HG02870 (cell line): ENCODE measurements at regions not wholly inside any gene's neighbourhood (a gene's known extent, or its start where the extent isn't known, plus 50 kb on each side); places are given as distances from the start of the nearest gene placed in this dataset.

Source experiments
- ATAC-seq: cut with Tn5 transposase; IDR thresholded peaks from one replicate; pipeline ENCODE4 v1.9.1; 2021; ENCODE audit warnings: mild to moderate bottlenecking, moderate library complexity; ENCODE audit not compliant: unreplicated experiment

DNA sequence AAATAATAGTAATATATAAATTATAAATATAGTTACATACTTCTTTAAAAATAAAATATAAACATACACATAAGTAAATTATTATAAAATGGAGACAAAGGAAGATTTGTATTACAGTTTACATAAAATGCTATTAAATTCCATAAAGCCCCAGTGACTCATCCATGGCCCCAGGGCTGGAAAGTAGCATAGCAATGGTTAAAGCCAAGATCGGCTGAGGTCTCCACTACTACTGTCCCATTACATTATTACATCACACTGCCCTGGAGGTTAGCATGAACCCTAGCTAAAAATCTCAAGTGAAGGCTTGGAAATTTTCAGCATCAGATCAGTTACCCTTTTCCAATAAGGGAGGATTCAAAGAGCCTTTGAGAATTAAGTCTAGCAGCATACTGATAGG lies 936.2 kb downstream of the DSC3 start:
- ATAC-seq: no peak

DNA sequence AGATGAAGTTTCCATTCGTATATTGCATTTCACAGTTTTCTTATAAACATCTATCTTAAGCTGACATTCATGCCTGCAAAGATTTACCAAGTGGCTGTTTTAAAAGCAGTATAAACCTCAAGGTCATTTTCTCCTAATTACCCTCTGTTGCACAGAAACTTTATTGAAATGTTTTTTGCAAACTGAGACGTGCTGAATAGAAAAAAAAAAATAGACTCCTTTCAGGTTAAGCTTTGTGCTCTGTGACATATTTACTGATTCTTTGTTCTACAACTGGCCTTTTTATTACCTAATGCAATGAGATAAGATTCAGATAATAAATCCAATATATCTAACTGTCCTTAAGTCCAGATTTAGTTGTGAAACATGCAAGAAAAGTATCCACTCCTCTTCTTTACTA lies 938.7 kb downstream of the DSC3 start:
- no peak for ATAC-seq

DNA sequence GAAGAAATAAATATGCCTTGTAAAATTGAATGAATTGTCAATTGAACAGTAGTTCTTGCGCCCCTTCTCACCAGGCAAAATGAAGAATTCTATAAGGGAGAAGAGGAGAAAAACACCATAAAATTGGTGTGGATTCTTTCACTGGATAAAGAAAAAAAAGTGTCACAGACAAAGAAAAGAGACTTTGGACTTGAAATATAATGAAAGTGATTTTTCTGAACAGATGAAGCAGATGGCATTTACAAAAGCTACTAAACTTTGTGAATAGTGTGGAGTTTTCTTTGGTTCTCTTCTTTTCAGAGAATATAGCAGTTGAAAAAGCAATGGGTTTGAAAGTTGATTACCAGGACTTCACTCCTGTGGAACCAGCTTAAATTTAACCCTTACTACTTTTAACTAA lies 945.7 kb downstream of the DSC3 start:
- no peak for ATAC-seq

DNA sequence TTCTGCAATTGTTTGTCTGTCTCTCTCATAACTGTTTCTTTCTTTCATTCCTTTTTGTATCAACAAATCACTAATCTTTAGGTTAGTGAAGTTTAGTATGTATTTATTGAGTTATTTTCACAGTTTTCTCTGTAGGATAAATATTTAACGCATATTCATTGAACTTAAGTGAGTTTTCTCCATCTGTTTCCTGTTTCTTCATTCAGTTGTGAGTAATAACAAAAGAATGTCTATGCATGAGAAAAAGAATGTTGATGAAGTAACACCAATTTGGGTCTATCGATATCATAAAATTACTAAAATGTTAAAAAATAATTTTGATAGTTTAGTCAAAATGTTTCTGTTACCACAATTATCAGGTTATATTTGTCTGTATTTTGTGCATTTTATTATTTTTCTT lies 948.0 kb downstream of the DSC3 start:
- ATAC-seq: no peak

DNA sequence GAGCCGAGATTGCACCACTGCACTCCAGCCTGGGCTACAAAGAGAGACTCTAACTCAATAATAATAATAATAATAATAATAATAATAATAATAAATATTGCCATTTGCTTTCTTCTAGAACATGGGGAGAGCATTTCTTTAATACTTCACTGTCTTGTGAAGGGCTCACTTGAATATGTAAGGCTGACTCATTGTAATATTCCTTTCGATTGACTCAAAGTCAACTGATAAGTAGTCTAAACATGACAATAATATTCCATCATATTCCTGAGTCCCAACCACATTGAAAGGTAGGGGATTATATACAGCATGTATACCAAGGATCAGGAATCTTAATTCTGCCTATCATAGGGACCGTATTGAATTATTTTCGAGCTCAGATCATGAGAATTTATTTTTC lies 949.2 kb downstream of the DSC3 start:
- ATAC-seq: no peak

DNA sequence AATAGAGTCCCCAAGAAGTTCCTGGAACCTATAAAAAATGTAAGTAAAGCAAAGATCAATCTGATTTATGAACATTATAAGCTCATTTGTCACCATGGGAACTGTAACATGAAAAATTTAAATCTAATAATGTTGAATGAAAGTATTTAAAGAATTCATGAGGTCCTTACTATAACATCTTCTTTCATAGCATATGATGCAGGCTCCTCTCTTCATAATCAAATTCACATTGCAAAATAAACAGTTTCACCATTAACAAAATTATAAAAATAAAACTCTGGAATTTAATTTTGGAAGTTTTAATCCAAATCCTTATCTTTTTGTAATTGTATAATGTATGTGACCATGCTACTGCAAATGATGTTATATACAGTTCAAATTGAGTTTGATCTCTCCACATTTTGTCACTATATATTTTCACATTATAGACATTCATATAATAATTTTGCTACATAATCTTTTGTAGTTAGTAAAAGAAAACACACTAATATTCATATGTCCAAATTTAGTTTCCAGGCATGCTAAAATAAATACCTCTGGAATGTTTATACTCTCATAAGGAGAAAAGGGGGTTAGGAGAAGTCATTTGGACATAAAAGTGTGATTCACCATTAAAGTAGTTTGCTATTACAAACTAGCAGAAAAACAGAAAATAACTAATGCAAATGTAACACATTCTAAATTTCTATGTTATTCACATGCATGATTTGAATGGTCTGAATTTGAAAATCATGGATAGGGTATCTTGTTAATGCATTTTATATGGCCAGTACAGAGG lies 954.1 kb downstream of the DSC3 start:
- no peak for ATAC-seq

DNA sequence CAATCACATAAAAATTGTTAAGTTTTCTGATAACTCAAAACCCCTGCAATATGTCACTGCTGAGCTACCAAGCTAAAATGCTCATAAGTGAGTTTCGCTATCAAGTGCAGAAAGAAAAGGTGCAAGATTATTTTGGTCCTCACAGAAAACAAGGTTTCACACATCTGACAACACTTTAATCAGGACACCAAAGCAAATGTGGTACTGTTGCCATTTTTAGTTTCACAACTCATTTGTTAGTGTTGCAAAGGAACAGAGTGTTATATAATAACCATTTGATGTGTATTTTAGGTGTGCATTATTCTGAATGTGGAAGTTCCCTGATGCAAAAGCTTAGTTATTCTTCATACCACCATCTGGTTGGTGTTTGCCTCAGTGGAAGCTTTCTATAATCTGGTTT lies 956.2 kb downstream of the DSC3 start:
- no peak for ATAC-seq

DNA sequence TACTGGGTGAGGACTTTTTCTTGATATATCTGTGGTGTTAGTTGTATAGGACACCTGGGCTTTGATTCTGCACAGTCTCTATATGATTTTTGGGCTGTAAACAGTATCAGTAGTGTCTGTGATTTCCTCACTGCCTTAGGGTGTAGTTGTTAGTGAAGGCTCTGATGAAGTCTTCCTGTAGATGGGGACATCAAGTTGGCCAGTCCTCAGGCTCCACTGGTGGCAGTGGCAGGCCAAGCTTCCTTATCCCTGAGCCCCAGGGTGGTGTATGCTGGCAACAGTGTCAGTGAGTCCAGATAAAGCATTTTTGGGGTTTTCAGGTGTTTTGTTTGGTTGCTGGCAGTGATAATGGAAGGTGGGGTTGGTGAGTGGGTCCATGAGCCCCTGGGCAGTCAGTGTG lies 961.4 kb downstream of the DSC3 start:
- no peak for ATAC-seq

DNA sequence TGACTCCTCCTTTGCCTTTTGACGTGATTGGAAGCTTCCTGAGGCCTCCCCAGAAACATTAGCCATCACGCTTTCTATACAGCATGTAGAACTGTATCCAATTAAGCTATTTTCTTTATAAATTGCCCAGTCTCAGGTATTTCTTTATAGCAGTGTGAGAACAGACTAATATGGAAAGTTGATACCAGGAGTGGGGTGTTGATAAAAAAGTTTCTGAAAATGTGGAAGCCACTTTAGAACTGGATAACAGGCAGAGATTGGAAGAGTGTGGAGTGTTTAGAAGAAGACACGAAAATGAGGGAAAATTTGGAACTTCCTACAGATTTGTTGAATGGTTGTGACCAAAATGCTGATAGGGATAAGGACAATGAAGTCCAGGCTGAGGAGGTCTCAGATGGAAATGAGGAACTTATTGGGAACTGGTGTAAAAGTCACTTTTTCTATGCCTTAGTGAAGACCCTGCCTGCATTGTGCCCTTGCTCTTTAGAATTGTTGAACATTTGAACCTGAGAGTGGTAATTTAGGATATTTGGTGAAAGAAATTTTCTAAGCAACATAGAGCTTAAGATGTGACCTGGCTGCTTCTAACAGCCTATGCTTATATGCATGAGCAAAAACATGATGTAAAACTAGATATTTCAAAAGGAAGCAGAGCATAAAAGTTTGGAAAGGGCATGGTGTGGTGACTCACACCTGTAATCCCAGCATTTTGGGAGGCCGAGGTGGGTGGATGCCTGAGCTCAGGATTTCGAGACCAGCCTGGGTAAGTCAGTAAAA lies 969.7 kb downstream of the DSC3 start:
- no peak for ATAC-seq

DNA sequence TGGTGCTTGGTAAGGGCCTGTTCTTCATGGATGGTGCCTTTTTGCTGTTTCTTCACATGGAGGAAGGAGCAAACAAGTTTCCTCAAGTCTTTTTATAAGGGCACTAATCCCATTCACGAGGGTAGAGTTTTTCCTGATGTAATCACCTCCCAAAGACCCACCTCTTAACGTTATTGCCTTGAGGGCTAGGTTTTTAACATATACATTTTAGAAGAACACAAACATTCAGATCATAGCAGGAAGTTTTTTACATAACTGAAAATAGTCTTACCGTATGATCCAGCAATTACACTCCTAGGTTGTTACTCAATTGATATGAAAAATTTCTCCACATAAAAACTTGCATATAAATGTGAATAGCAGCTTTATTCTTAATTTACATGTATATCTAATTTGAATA lies 976.3 kb downstream of the DSC3 start:
- no peak for ATAC-seq

DNA sequence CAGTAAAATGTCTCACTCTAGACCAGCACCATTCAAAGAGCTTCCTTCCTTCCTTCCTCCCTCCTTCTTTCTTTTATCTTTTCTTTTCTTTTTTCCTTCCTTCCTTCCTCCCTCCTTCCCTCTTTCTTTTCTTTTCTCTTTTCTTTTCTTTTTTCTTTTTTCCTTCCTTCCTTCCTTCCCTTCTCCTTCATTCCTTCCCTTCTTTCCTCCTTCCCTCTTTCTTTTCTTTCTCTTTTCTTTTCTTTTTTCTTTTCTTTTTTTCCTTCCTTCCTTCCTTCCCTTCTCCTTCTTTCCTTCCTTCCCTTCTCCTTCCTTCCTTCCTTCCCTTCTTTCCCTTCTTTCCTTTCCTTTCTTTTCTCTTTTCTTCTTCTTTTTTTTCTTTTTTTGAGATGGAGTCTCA lies 985.1 kb downstream of the DSC3 start:
- ATAC-seq: no peak

DNA sequence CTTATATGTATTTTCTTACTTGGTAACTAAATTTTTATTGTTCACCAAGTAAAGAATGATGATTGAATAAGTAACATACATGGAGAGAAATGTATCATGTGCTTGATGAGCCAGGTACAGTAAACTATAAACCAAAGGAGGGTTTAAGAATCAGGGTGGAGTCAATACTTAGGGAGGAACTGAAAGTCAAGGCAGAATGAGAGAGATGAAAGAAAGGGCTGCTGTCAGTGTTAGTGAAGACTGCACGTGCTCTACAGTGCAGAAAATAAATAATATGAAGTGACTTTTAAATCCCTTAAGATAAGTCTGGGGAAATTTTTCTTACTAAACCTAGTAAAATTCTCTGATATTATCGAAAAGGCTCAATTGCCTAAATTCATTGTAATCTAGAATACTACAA lies 986.0 kb downstream of the DSC3 start:
- no peak for ATAC-seq

DNA sequence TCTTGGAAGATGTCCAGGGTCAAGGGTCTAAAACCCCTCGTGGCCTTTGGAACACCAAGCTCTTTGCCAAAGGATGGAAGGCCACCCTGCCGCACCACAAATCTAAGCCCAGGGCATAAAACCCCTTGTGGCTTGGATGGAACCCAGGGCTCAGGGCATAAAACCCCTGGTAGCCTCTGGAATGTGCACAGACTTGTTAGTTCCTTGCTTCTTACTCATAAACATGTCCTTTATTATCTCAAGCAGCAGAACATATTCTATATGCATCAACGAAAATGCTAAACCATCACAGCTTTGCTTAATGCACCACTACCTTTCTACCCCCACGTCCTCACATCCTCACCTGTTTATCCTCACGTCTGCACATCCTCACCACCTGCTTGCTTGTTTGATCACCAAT lies 998.0 kb downstream of the DSC3 start:
- ATAC-seq: no peak

DNA sequence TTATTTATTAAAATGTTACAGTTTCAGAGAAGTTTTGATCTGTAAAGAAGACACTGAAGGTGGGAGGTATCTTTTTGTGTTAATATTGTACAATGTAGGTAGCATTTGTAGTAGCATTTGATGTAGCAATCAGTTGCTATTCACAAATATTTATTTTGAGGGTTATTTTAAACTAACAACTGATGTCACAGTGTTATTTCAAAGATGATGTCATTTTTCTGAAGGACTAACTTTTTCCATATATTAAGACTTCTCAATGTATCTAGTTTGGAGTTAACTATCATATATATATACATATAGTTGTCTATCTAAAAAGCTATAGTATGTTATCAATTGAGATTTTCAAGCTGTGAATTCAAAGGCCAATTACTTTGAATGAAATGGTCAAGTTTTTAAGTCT lies 1003.3 kb downstream of the DSC3 start:
- no peak for ATAC-seq

DNA sequence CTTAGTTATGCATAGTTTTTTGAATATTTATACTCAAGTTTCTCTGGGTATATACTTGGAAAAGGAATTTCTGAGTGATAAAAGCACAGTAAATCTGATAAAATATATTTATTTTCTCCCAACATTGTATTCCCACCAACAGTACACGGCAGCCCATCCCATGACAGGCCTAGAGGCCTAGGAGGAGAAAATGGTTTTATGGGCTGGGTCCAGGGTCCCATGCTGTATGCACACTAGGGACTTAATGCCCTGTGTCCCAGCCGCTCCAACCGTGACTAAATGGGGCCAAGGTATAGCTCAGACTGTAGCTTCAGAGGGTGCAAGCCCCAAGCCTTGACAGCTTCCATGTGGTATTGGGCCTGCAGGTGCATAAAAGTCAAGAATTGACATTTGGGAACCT lies 1007.7 kb downstream of the DSC3 start:
- no peak for ATAC-seq

DNA sequence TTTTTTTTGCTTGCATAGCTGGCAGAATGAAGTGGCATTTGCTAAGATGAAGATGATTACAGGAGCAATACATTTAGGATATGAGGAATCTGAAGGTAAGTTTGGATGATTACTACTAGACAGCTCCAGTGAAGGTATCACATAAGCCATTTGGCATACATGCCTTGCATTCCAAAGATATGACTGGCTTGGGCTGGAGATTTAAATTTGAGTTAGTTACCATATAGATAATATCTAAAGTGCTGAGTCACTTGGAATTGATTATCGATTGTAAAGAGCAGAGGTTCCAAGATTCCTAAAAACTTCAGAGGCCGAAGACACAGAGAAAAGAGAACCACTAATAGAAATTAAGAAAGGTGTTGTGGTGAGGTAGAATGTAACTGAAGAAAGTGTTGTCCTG lies 1026.4 kb downstream of the DSC3 start:
- ATAC-seq: no peak

DNA sequence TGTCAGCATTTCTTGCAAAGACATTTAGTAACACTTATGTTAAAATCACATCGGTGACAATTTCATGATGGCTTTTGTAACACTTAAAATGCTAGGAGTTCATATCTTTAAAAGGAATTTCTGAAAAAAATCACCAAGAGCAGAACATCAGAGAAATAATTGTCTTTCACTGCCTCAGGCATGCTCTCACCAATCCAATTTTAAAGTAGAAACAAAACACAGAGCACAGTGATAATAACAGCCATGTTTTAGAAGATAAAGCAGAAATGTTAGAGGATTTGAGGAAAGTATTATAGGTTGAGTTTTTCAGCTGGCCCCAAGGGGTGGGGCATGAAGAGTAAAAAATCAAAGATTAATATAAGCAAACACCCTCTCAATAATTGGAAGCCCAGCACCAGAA lies 1037.6 kb downstream of the DSC3 start:
- no peak for ATAC-seq

DNA sequence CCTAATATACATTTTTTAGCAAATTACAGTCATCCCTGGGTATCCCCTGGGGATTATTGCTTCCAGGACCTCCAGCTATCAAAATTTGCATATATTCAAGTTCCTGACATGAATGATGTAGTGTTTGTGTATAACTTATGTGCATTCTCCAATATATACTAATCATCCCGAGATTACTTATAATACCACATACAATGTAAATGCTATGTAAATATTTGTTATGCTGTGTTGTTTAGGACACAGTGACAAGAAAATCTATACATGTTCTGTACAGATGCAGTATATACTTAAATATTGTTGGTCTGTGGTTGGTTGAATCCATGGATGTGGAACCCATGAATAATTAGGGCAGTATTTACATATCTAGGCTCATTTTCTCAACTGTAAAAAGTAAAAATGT lies 1060.3 kb downstream of the DSC3 start:
- no peak for ATAC-seq

DNA sequence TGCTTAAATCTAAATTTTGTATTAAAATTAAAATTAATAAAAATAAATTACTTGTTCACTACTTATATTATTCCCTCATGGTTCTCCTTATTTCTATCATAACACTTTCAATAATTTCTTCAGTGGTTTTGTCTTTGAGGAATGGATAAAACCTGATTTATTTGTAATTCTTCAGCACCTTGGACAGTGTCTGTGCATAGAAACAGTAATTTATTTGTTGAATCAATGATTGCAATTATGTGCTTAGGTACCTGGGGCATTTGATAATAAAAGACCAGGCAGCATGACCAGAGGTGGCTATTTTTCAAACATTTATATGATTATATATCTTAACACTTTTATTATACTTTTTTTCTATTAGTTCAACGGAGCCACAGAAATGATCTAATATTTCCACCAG lies 1062.7 kb downstream of the DSC3 start:
- ATAC-seq: no peak

DNA sequence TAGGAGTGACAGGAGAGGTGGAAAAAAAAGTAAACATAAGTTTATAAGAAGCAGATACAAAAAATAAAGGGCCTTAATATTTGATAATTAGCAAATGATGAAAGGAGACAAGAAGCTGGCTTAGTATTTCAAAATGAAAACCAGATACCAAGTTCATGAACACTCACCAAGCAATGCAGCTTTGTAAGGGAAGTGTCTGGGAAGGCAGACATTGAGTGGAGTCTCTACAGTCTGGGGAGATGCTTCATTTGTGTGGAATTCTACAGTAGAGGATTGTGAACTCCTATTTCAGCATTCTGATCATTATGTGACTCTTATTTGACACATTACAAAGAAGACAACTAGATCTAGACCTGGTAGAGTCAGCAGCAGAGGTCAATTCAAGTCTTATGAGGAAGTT lies 1072.7 kb downstream of the DSC3 start:
- ATAC-seq: no peak

DNA sequence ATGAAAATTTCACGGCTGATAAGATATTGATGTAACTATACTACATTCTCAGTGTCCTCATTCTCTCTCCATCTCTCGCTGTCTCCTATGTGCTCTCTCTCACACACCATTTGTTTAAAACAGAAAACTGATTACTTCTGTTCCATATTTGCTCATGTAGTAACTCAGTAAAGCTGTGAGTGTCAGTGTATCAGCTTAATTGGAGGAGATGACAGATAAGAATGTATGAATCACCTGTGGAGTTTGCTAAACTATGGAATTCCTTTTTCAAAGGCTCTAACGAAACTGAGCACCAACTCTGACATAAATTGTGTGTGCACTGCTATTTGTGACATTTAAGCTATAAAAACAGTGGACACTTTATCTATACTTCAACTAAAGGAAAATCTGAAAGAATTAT lies 1080.0 kb downstream of the DSC3 start:
- ATAC-seq: no peak

DNA sequence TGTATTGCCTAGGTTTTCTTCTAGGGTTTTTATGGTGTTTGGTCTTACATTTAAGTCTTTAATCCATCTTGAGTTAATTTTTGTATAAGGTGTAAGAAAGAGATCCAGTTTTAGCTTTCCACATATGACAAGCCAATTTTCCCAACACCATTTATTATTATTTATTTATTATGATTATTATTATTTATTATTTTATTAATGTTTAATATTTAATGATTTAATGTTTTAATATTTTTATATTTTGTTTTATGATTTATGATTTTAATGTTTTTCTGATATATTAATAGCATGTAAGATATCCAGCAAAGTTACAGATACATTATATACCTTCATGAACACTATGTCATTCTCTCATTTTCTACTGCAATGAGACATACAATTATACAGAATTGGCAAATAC lies 1082.0 kb downstream of the DSC3 start:
- no peak for ATAC-seq

DNA sequence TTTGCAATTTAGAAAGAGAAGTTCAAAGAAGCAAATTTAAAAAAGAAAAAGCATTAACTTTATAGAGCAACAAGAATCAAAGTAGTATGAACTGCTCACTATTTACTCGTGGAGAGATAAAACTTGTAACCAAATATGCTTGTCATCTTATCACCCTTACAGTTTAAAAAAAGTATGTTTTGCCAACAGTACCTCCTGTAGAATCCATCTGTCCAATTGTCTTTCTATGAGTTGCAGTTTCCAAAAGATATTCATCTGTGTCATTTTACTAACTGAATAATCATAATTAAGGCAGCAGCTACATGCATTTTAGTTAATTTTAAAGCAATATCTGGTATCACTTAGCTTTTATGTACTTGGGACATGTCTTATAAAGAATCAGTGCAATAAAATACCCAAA lies 1112.3 kb downstream of the DSC3 start:
- no peak for ATAC-seq
